PC-9 (cell line): ENCODE measurements at regions not wholly inside any gene's neighbourhood (a gene's known extent, or its start where the extent isn't known, plus 50 kb on each side); places are given as distances from the start of the nearest gene placed in this dataset.

Experiments
- EZH2 ChIP-seq: fragments of 200-600 bp; sonication (generic); IDR thresholded peaks from 2 replicates; pipeline ENCODE4 v1.8.0; 2017; ENCODE audit warnings: antibody characterized with exemption, low read depth
- TF ChIP-seq, protein P1 (sequence below): fragments of 200-600 bp; sonication (generic); conservative IDR thresholded peaks from 2 replicates; pipeline ENCODE4 v1.6.1; 2017; ENCODE audit warnings: mixed run types, antibody characterized with exemption, mild to moderate bottlenecking, moderate library complexity

GRCh38 chr11:82007521-82007920, 726.1 kb downstream of the FAM181B start:
- TF ChIP-seq, protein P1, sequence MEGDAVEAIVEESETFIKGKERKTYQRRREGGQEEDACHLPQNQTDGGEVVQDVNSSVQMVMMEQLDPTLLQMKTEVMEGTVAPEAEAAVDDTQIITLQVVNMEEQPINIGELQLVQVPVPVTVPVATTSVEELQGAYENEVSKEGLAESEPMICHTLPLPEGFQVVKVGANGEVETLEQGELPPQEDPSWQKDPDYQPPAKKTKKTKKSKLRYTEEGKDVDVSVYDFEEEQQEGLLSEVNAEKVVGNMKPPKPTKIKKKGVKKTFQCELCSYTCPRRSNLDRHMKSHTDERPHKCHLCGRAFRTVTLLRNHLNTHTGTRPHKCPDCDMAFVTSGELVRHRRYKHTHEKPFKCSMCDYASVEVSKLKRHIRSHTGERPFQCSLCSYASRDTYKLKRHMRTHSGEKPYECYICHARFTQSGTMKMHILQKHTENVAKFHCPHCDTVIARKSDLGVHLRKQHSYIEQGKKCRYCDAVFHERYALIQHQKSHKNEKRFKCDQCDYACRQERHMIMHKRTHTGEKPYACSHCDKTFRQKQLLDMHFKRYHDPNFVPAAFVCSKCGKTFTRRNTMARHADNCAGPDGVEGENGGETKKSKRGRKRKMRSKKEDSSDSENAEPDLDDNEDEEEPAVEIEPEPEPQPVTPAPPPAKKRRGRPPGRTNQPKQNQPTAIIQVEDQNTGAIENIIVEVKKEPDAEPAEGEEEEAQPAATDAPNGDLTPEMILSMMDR, result no peak
- TF ChIP-seq EZH2, result no peak
